HTR-8/SVneo (cell line): ENCODE measurements at regions not wholly inside any gene's neighbourhood (a gene's known extent, or its start where the extent isn't known, plus 50 kb on each side); places are given as distances from the start of the nearest gene placed in this dataset.

ENCODE experiments used
- DNase-seq: peaks from one replicate; pipeline ENCODE4 v3.0.0; 2011; ENCODE audit warnings: low spot score, mixed read lengths; ENCODE audit not compliant: insufficient read length
- FAIRE-seq: peaks from 2 replicates; lab custom pipeline; 2011; peaks lifted over from hg19 to GRCh38; lab: Jason Lieb, UNC

GRCh38 chr9:20023210-20023905 lies 234.5 kb upstream of the SLC24A2 start:
- FAIRE-seq (no peak), DNase-seq (no peak)

GRCh38 chr9:20022410-20022809 lies 233.6 kb upstream of the SLC24A2 start:
- DNase-seq: no peak
- no peak for FAIRE-seq

GRCh38 chr9:20016611-20017010 lies 227.8 kb upstream of the SLC24A2 start:
- FAIRE-seq (no peak), DNase-seq (no peak)

GRCh38 chr9:20015427-20015931 lies 226.6 kb upstream of the SLC24A2 start:
- DNase-seq (no peak), FAIRE-seq (no peak)

- DNase-seq (no peak), FAIRE-seq (no peak)
Observed at GRCh38 chr9:20014168-20014567, 225.3 kb upstream of the SLC24A2 start.

GRCh38 chr9:20012232-20012631 lies 223.4 kb upstream of the SLC24A2 start:
- no peak for DNase-seq
- no peak for FAIRE-seq

- FAIRE-seq (no peak), DNase-seq (no peak)
Observed at GRCh38 chr9:20009606-20010005, 220.8 kb upstream of the SLC24A2 start.

- DNase-seq: no peak
Observed at GRCh38 chr9:20002011-20002410, 213.2 kb upstream of the SLC24A2 start.

GRCh38 chr9:20001058-20001457 lies 212.2 kb upstream of the SLC24A2 start:
- no peak for DNase-seq
- no peak for FAIRE-seq

More at GRCh38 chr9:20002011-20002410, 213.2 kb upstream of the SLC24A2 start:
- no peak for FAIRE-seq

GRCh38 chr9:19999491-20000057 lies 210.7 kb upstream of the SLC24A2 start:
- no peak for FAIRE-seq

GRCh38 chr9:19998823-19999455 lies 210.1 kb upstream of the SLC24A2 start:
- no peak for DNase-seq
- no peak for FAIRE-seq

More at GRCh38 chr9:19999491-20000057, 210.7 kb upstream of the SLC24A2 start:
- DNase-seq: peak; percentile 34

- no peak for DNase-seq
- FAIRE-seq: no peak
Observed at GRCh38 chr9:19998153-19998552, 209.3 kb upstream of the SLC24A2 start.

- FAIRE-seq: no peak
- no peak for DNase-seq
Observed at GRCh38 chr9:19995619-19996018, 206.8 kb upstream of the SLC24A2 start.

- peak; percentile 3 for DNase-seq
- FAIRE-seq: no peak
Observed at GRCh38 chr9:19994296-19994695, 205.5 kb upstream of the SLC24A2 start.

GRCh38 chr9:19992556-19992955 lies 203.7 kb upstream of the SLC24A2 start:
- FAIRE-seq (no peak), DNase-seq (peak; percentile 1)

GRCh38 chr9:19989213-19989612 lies 200.4 kb upstream of the SLC24A2 start:
- FAIRE-seq (no peak), DNase-seq (no peak)

GRCh38 chr9:19988281-19988680 lies 199.4 kb upstream of the SLC24A2 start:
- FAIRE-seq: no peak
- DNase-seq: no peak

- no peak for DNase-seq
- FAIRE-seq: no peak
Observed at GRCh38 chr9:19985081-19985480, 196.2 kb upstream of the SLC24A2 start.

- FAIRE-seq: no peak
- DNase-seq: no peak
Observed at GRCh38 chr9:19976226-19976625, 187.4 kb upstream of the SLC24A2 start.

GRCh38 chr9:19975499-19975898 lies 186.7 kb upstream of the SLC24A2 start:
- FAIRE-seq (no peak), DNase-seq (no peak)

- DNase-seq: no peak
- FAIRE-seq: no peak
Observed at GRCh38 chr9:19969721-19970120, 180.9 kb upstream of the SLC24A2 start.
